HFFc6 (cell line): ENCODE measurements at regions not wholly inside any gene's neighbourhood (a gene's known extent, or its start where the extent isn't known, plus 50 kb on each side); places are given as distances from the start of the nearest gene placed in this dataset.

Source experiments
- DNase-seq: peaks from one replicate; pipeline ENCODE4 v3.0.0-alpha.2; 2018
- H3K27ac Mint-ChIP-seq: 2 replicates; pipeline ENCODE4 v1.8.0; 2020; ENCODE audit warnings: mild to moderate bottlenecking, mixed read lengths
- H3K27me3 Mint-ChIP-seq: 2 replicates; pipeline ENCODE4 v1.8.0; 2021; ENCODE audit warnings: mild to moderate bottlenecking, moderate library complexity, mixed read lengths; ENCODE audit not compliant: insufficient read depth
- H3K36me3 Mint-ChIP-seq: 2 replicates; pipeline ENCODE4 v1.8.0; 2021; ENCODE audit warnings: low read depth, mixed read lengths
- H3K4me1 Mint-ChIP-seq: 2 replicates; pipeline ENCODE4 v1.8.0; 2020; ENCODE audit warnings: low read depth, mixed read lengths
- H3K4me3 Mint-ChIP-seq: 2 replicates; pipeline ENCODE4 v1.8.0; 2020; ENCODE audit warnings: mild to moderate bottlenecking, moderate library complexity, mixed read lengths
- H3K9me3 Mint-ChIP-seq: 2 replicates; pipeline ENCODE4 v1.8.0; 2020; ENCODE audit warnings: mild to moderate bottlenecking, mixed read lengths
- CTCF ChIP-seq: fragments of 200-600 bp; sonication (generic); IDR thresholded peaks from 2 replicates; pipeline ENCODE4 v1.5.0; 2021; ENCODE audit warnings: antibody characterized with exemption, mild to moderate bottlenecking

- Mint-ChIP-seq H3K36me3 (no peaks in the 10 kb centered on the region), H3K27ac (no peak overlapping the region), H3K9me3 (no peaks in the 10 kb centered on the region), H3K4me1 (peaks cover 30% of the 10 kb centered on the region), H3K4me3 (no peak overlapping the region), H3K27me3 (peaks cover 1% of the 10 kb centered on the region; the same call in 1 of the 2 replicates)
- TF ChIP-seq CTCF, result no peak
- DNase-seq, result no peak
Measured at GRCh38 chr9:21744320-21744719, 58.1 kb upstream of the MTAP start.

- Mint-ChIP-seq H3K36me3 (no peaks in the 10 kb centered on the region), H3K4me3 (no peak overlapping the region), H3K27ac (no peak overlapping the region), H3K27me3 (peaks cover 1% of the 10 kb centered on the region; the same call in 1 of the 2 replicates), H3K4me1 (peaks cover 32% of the 10 kb centered on the region), H3K9me3 (no peaks in the 10 kb centered on the region)
- TF ChIP-seq CTCF, result no peak
- DNase-seq, result no peak
Measured at GRCh38 chr9:21744841-21745240, 57.6 kb upstream of the MTAP start.

GRCh38 chr9:21746550-21746949, 55.9 kb upstream of the MTAP start:
- peaks cover 1% of the 10 kb centered on the region; the same call in 1 of the 2 replicates for H3K27me3 Mint-ChIP-seq
- DNase-seq, result no peak
- H3K9me3 Mint-ChIP-seq, result no peaks in the 10 kb centered on the region
- no peak for TF ChIP-seq CTCF
- H3K4me1 Mint-ChIP-seq, result peaks cover 34% of the 10 kb centered on the region
- H3K4me3 Mint-ChIP-seq, result no peak overlapping the region
- H3K27ac Mint-ChIP-seq, result no peak overlapping the region
- no peaks in the 10 kb centered on the region for H3K36me3 Mint-ChIP-seq

GRCh38 chr9:21747175-21747574, 55.3 kb upstream of the MTAP start:
- Mint-ChIP-seq H3K4me1 (peaks cover 28% of the 10 kb centered on the region), H3K27ac (no peak overlapping the region), H3K4me3 (no peak overlapping the region), H3K27me3 (peaks cover under 1% of the 10 kb centered on the region; the same call in 1 of the 2 replicates), H3K9me3 (no peaks in the 10 kb centered on the region), H3K36me3 (no peaks in the 10 kb centered on the region)
- DNase-seq, result no peak
- TF ChIP-seq CTCF, result no peak

- Mint-ChIP-seq H3K36me3 (no peaks in the 10 kb centered on the region), H3K4me1 (peaks cover 25% of the 10 kb centered on the region), H3K27me3 (no peaks in the 10 kb centered on the region; the same call in 1 of the 2 replicates), H3K9me3 (no peaks in the 10 kb centered on the region), H3K27ac (no peak overlapping the region), H3K4me3 (no peak overlapping the region)
- DNase-seq, result no peak
- no peak for TF ChIP-seq CTCF
Measured at GRCh38 chr9:21750021-21750735, 52.3 kb upstream of the MTAP start.
